ENCODE measurements at regions not wholly inside any gene's neighbourhood (a gene's known extent, or its start where the extent isn't known, plus 50 kb on each side); places are given as distances from the start of the nearest gene placed in this dataset.
"Not testable (repeated sequence)": the region's sequence is repeated elsewhere in the genome, so short reads cannot be mapped to it uniquely, and the experiment has no call there.

GRCh38 chr4:29710519-29710918 is 1009.6 kb upstream of the PCDH7 start:
- DNase-seq = no peak

GRCh38 chr4:29711226-29711625 is 1008.9 kb upstream of the PCDH7 start:
- no peak for DNase-seq

GRCh38 chr4:29717287-29718057 is 1002.7 kb upstream of the PCDH7 start:
- no peak for DNase-seq

- no peak for DNase-seq
Measured at GRCh38 chr4:29718136-29718535, 1002.0 kb upstream of the PCDH7 start.

GRCh38 chr4:29722253-29722652 is 997.9 kb upstream of the PCDH7 start:
- no peak for DNase-seq

- no peak for DNase-seq
Measured at GRCh38 chr4:29726938-29727337, 993.2 kb upstream of the PCDH7 start.

- no peak for DNase-seq
Measured at GRCh38 chr4:29734343-29735213, 985.6 kb upstream of the PCDH7 start.

- DNase-seq = no peak
Measured at GRCh38 chr4:29756966-29757365, 963.2 kb upstream of the PCDH7 start.

GRCh38 chr4:29762151-29762550 is 958.0 kb upstream of the PCDH7 start:
- DNase-seq = no peak

GRCh38 chr4:29770627-29771026 is 949.5 kb upstream of the PCDH7 start:
- no peak for DNase-seq

GRCh38 chr4:29788123-29788522 is 932.0 kb upstream of the PCDH7 start:
- DNase-seq = not testable (repeated sequence)

- DNase-seq = no peak
Measured at GRCh38 chr4:29805245-29805644, 914.9 kb upstream of the PCDH7 start.

GRCh38 chr4:29805916-29806480 is 914.2 kb upstream of the PCDH7 start:
- DNase-seq = no peak

GRCh38 chr4:29817961-29818360 is 902.2 kb upstream of the PCDH7 start:
- no peak for DNase-seq

GRCh38 chr4:29829067-29829466 is 891.1 kb upstream of the PCDH7 start:
- no peak for DNase-seq

- DNase-seq = no peak
Measured at GRCh38 chr4:29852537-29852936, 867.6 kb upstream of the PCDH7 start.

GRCh38 chr4:29853833-29854232 is 866.3 kb upstream of the PCDH7 start:
- DNase-seq = no peak

- DNase-seq = no peak
Measured at GRCh38 chr4:29861307-29861706, 858.9 kb upstream of the PCDH7 start.

GRCh38 chr4:29867412-29867811 is 852.8 kb upstream of the PCDH7 start:
- no peak for DNase-seq

GRCh38 chr4:29900336-29900735 is 819.8 kb upstream of the PCDH7 start:
- DNase-seq = no peak

- DNase-seq = no peak
Measured at GRCh38 chr4:29908276-29908675, 811.9 kb upstream of the PCDH7 start.

GRCh38 chr4:29927895-29928294 is 792.3 kb upstream of the PCDH7 start:
- DNase-seq = no peak

GRCh38 chr4:29948451-29948850 is 771.7 kb upstream of the PCDH7 start:
- DNase-seq = no peak

- DNase-seq = no peak
Measured at GRCh38 chr4:29948858-29949257, 771.3 kb upstream of the PCDH7 start.
